K562 (cell line): ENCODE measurements at regions not wholly inside any gene's neighbourhood (a gene's known extent, or its start where the extent isn't known, plus 50 kb on each side); places are given as distances from the start of the nearest gene placed in this dataset.
A peak's percentile ranks its signal among the peaks of the same experiment; 100 is the strongest.

Experiments used
- ARID1B ChIP-seq: fragments of 450-650 bp; IDR thresholded peaks from 2 replicates; pipeline ENCODE4 v1.6.1; 2016; ENCODE audit warnings: antibody characterized with exemption, mild to moderate bottlenecking, inconsistent platforms
- ARID4B ChIP-seq: sonication (generic); formaldehyde crosslinking; IDR thresholded peaks from 2 replicates; pipeline ENCODE4 v1.8.0; 2022; ENCODE audit warnings: mild to moderate bottlenecking, missing genetic modification reagents
- CREB3 ChIP-seq: fragments of 450-650 bp; conservative IDR thresholded peaks from 2 replicates; pipeline ENCODE4 v1.6.1; 2016; ENCODE audit warnings: missing genetic modification characterization, low read depth, mild to moderate bottlenecking, missing compliant biosample characterization, moderate library complexity
- FOXJ3 ChIP-seq: sonication (generic); formaldehyde crosslinking; IDR thresholded peaks from 2 replicates; pipeline ENCODE4 v1.4.0; 2020; ENCODE audit warnings: mild to moderate bottlenecking, missing genetic modification reagents
- GTF2A2 ChIP-seq: IDR thresholded peaks from 2 replicates; pipeline ENCODE4 v1.6.1; 2016; ENCODE audit warnings: mild to moderate bottlenecking, missing genetic modification characterization, missing compliant biosample characterization
- HMBOX1 ChIP-seq: sonication (generic); IDR thresholded peaks from 2 replicates; pipeline ENCODE4 v1.6.1; 2016
- MBD2 ChIP-seq: sonication (generic); IDR thresholded peaks from 2 replicates; pipeline ENCODE4 v1.6.1; 2016; ENCODE audit warnings: low read depth, borderline replicate concordance
- MYBL2 ChIP-seq, 2 experiments: fragments of 450-650 bp in 1 of 2; sonication (generic) in 1 of 2; formaldehyde crosslinking in 1 of 2; IDR thresholded peaks; 2 replicates each; pipeline versions ENCODE4 v1.6.1 to v1.8.1; 2017 to 2022; ENCODE audit warnings: borderline replicate concordance in 1 of 2, inconsistent platforms in 1 of 2, low read depth in 1 of 2, mild to moderate bottlenecking in 1 of 2, missing genetic modification reagents in 1 of 2, moderate library complexity in 1 of 2
- NR2C1 ChIP-seq, 2 experiments: fragments of 450-650 bp; IDR thresholded peaks; 2 replicates each; pipeline ENCODE4 v1.6.1; 2017; ENCODE audit warnings: mild to moderate bottlenecking in 2 of 2, antibody characterized with exemption in 1 of 2, inconsistent platforms in 1 of 2, missing compliant biosample characterization in 1 of 2, missing genetic modification characterization in 1 of 2
- PCBP2 ChIP-seq: fragments of 200-400 bp; formaldehyde crosslinking; IDR thresholded peaks from 2 replicates; pipeline ENCODE4 v1.6.1; 2018; ENCODE audit warnings: low read length, low read depth, mild to moderate bottlenecking, moderate library complexity; ENCODE audit not compliant: poor library complexity, severe bottlenecking
- PRPF4 ChIP-seq: fragments of 200-400 bp; formaldehyde crosslinking; IDR thresholded peaks from one replicate; pipeline ENCODE4 v1.6.1; 2017; ENCODE audit warnings: low read length, low read depth, mild to moderate bottlenecking; ENCODE audit not compliant: insufficient read depth, poor library complexity, severe bottlenecking
- PTTG1 ChIP-seq: fragments of 450-650 bp; IDR thresholded peaks from 2 replicates; pipeline ENCODE4 v1.6.1; 2016; ENCODE audit warnings: low read depth, mild to moderate bottlenecking, missing genetic modification characterization, missing compliant biosample characterization
- RBM17 ChIP-seq: fragments of 200-400 bp; formaldehyde crosslinking; IDR thresholded peaks from 2 replicates; pipeline ENCODE4 v1.6.1; 2017; ENCODE audit warnings: low read depth, mild to moderate bottlenecking, low read length, borderline replicate concordance
- STAT5A ChIP-seq: IDR thresholded peaks from 2 replicates; pipeline ENCODE4 v1.6.1; 2012; ENCODE audit warnings: low read length, inconsistent platforms, borderline replicate concordance
- TCFL5 ChIP-seq: fragments of 250-450 bp; sonication (Bioruptor Pico); conservative IDR thresholded peaks from 2 replicates; pipeline ENCODE4 v1.6.1; 2021; ENCODE audit warnings: mild to moderate bottlenecking, moderate library complexity, matching md5 sums
- ZFX ChIP-seq: sonication (generic); formaldehyde crosslinking; IDR thresholded peaks from 2 replicates; pipeline ENCODE4 v1.8.0; 2022; ENCODE audit warnings: mild to moderate bottlenecking, missing genetic modification reagents, moderate library complexity
- ZNF780A ChIP-seq: fragments of 250-450 bp; sonication (Bioruptor Pico); IDR thresholded peaks from 2 replicates; pipeline ENCODE4 v1.5.0; 2021; ENCODE audit warnings: mild to moderate bottlenecking
- TF ChIP-seq, protein P1 (sequence below): fragments of 450-650 bp; IDR thresholded peaks from one replicate; pipeline ENCODE4 v1.6.1; 2018; ENCODE audit warnings: mild to moderate bottlenecking, moderate library complexity; ENCODE audit not compliant: partially characterized antibody
- TF ChIP-seq, protein P2 (sequence below): fragments of 250-450 bp; sonication (Bioruptor Pico); IDR thresholded peaks from 2 replicates; pipeline ENCODE4 v1.8.0; 2021; ENCODE audit warnings: moderate library complexity, mild to moderate bottlenecking, inconsistent platforms

GRCh38 chr16:79891458-79891857, 290.9 kb upstream of the MAF start (continued):
- TF ChIP-seq ARID4B (CRISPR knock-in tag) (no peak), ZFX (CRISPR knock-in tag) (no peak), STAT5A (no peak), PRPF4 (no peak), GTF2A2 (no peak), NR2C1 (IDR thresholded peaks at IDR 0.05) (no peak), NR2C1 (tag; IDR thresholded peaks at IDR 0.05) (peak; percentile 57; the same call in 1 of the 2 replicates), CREB3 (no peak), PCBP2 (no peak), MBD2 (no peak), ARID1B (no peak), PTTG1 (no peak), ZNF780A (no peak), FOXJ3 (CRISPR knock-in tag) (no peak), MYBL2 (IDR thresholded peaks at IDR 0.05; ENCODE audit: low read depth) (no peak), MYBL2 (CRISPR knock-in tag; IDR thresholded peaks at IDR 0.05; ENCODE audit: borderline replicate concordance) (no peak), TCFL5 (CRISPR knock-in tag) (no peak), HMBOX1 (no peak), RBM17 (no peak)
- TF ChIP-seq, protein P1, sequence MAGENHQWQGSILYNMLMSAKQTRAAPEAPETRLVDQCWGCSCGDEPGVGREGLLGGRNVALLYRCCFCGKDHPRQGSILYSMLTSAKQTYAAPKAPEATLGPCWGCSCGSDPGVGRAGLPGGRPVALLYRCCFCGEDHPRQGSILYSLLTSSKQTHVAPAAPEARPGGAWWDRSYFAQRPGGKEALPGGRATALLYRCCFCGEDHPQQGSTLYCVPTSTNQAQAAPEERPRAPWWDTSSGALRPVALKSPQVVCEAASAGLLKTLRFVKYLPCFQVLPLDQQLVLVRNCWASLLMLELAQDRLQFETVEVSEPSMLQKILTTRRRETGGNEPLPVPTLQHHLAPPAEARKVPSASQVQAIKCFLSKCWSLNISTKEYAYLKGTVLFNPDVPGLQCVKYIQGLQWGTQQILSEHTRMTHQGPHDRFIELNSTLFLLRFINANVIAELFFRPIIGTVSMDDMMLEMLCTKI: no peak
- TF ChIP-seq, protein P2, sequence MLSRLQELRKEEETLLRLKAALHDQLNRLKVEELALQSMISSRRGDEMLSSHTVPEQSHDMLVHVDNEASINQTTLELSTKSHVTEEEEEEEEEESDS: no peak
